GM18861 (cell line): ENCODE measurements at regions not wholly inside any gene's neighbourhood (a gene's known extent, or its start where the extent isn't known, plus 50 kb on each side); places are given as distances from the start of the nearest gene placed in this dataset.

ENCODE experiments used
- ATAC-seq: cut with Tn5 transposase; IDR thresholded peaks from one replicate; pipeline ENCODE4 v1.9.1; 2021; ENCODE audit not compliant: unreplicated experiment

DNA sequence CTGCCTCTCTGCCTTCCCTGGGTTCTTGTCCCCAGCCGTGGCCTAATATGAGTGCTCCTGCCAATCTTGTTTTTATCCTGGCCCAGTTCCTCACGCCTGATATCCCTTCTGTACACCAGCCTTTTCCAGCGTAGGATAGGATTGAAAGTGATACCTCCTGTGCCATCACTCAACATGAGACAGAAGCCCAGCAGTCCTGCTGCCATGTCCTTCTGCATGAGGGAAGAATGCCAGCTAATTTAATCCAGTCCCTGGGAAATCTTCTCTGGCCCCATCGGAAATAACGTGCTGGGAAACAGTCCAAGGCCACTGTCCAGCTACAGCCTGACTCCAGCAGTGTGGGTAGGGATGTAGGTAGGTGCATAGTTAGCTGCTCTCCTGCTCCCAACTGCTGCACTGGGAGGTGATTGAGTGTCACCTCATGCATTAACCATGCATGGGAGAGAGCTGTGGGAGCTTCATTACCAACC, 92.0 kb upstream of the TPM1 start:
- ATAC-seq: no peak

GRCh38 chr15:62951481-62951880, 91.1 kb upstream of the TPM1 start:
- no peak for ATAC-seq

- no peak for ATAC-seq
Observed at GRCh38 chr15:62953021-62953420, 89.5 kb upstream of the TPM1 start.

DNA sequence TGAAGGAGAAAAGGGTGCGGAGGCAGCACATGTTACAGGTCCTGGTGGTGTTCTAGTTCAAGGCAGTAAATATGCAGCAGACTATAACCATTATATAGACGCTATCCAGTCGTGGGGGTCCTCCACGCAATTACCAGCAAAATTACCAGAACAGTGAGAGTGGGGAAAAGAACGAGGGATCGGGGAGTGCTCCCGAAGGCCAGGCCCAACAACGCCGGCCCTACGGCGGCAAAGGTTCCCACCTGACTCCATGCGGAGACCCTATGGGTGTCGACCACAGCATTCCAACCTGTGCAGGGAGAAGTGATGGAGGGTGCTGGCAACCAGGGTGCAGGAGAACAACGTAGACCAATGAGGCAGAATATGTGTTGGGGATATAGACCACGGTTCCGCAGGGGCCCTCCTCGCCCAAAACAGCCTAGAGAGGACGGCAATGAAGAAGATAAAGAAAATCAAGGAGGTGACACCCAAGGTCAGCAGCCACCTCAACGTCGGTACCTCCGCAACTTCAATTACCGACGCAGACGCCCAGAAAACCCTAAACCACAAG, 89.0 kb upstream of the TPM1 start:
- ATAC-seq: no peak

DNA sequence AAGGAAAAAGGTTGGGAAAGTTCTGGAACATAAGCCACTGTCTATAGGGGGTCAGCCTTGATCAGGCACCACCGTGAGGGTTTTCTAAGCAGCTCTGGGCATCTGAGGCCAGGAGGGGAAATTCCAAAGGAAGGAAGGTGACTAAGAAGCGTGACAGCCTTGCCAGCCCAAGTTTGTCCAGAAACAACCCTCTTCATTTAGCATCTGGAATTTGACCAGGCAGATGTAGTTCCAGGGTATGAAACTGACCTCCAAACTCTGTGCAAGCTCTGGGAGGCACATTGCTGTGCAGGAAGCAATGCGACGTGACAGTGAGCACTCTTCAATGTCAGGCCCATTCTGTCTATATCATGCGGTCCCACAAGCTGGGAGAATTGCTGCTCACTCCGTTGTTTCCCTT, 85.4 kb upstream of the TPM1 start:
- ATAC-seq: no peak

DNA sequence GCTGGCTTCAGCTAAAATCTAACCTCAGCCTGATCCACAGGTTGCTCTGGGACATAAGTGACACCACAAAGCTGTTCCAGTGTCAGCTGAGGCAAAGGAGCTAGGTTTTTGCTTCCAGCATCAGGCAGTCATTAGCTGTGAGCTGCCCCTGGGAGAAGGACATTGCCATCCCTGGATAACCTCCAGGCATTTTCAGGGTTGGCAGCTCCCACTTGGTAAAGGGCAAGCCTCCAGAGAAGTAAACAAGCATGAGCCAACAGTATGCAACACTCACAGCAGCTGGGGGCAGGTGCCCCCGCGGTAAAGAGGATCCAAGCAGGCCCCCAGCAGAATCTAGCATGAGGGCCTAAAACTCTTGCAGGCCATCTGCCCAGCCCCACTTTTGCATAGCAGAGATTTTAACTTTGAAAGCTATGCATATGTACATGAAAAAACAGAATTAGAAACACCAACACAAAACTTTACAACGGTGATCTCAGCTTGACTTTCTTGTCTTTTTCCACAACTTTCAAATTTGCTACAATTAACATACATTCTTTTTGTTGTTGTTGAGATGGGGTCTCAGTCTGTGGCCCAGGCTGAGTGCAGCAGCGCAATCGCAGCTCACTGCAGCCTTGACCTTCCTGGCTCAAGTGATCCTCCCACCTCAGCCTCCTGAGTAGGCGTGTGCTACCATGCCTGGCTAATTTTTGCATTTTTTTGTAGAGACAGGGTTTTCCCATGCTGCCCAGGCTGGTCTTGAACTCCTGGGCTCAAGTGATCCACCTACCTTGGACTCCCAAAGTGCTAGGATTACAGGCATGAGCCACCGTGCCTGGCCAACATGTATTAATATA, 83.8 kb upstream of the TPM1 start:
- ATAC-seq: no peak

- ATAC-seq: no peak
Observed at GRCh38 chr15:62961134-62961533, 81.4 kb upstream of the TPM1 start.

GRCh38 chr15:62962101-62962995, 80.2 kb upstream of the TPM1 start:
- ATAC-seq: no peak

DNA sequence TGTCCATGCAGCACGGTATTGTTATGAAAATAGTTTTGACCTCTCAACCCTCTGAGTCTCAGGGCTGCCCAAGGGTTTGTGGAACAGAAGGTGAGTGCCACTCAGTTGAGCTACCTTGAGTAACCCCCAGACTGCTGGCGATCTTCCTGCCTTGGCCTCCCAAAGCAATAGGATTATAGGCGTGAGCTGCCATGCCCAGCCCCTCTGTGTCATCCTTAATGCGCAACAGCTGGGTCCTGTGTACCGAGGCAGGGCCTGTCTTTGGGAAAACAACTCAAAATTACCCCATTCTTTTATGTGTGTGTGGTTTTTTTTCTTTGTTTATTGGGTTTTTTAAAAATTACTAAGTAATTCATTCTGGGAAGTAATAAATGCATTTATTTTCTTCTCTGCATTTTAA, 78.3 kb upstream of the TPM1 start:
- no peak for ATAC-seq

DNA sequence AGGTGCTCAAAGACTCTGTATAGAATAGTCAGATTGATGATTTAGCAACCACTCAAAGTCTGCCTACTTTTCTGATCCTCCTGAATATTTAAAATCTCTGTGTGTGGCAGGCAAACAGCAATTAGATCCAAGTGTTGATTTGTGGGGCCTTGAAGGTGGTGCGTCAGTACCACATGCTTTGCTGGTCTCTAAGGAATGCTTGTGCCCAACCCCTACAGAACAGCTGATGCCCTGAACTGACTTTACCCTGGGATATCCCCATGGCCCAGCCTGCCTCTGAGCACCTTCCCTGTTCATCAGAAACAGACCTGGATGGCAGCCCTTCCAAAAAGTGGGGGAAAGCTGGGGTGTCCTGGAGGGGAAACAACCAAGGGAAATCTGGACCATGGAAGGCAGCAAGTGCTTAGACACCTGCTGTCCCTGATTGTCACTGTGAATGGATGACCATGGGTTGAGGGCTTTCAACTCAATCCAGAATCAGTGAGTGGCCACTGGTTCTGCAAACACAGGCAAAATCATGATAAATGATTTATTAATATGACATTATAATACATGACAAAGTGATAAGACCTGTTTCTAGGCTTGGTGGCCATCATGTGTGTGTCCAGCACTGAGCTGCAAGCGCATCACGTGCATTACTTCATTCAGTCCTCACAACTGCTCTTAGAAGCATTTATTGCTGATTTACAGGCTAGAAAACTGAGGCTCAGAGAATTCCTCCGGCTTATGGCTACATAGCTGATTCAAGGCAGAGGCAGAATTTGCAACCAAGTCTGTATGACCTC, 76.1 kb upstream of the TPM1 start:
- ATAC-seq: no peak

DNA sequence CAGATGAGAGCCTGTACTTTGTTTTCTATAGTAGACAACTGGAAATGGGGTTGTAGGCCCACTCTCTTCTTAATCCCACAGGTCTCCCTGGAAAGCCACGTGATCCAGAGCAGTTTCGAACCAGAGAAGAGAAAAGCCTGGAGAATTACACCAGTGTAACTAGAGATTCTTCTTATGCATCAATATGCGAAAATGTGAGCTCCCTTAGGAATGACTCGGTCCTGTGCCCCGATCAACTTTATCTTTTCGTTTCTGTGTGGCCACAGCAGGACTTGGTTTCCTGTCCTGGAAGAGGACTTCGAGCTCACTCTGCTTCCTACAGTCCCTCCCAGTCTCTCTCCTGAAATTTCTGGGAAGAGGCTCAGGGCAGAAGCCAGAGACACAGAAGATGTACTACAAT, 73.8 kb upstream of the TPM1 start:
- ATAC-seq: no peak

GRCh38 chr15:62969442-62970089, 73.0 kb upstream of the TPM1 start:
- ATAC-seq: no peak

GRCh38 chr15:62972814-62973213, 69.7 kb upstream of the TPM1 start:
- ATAC-seq: no peak

GRCh38 chr15:62975515-62975914, 67.0 kb upstream of the TPM1 start:
- no peak for ATAC-seq

GRCh38 chr15:62976301-62976881, 66.2 kb upstream of the TPM1 start:
- ATAC-seq: no peak

DNA sequence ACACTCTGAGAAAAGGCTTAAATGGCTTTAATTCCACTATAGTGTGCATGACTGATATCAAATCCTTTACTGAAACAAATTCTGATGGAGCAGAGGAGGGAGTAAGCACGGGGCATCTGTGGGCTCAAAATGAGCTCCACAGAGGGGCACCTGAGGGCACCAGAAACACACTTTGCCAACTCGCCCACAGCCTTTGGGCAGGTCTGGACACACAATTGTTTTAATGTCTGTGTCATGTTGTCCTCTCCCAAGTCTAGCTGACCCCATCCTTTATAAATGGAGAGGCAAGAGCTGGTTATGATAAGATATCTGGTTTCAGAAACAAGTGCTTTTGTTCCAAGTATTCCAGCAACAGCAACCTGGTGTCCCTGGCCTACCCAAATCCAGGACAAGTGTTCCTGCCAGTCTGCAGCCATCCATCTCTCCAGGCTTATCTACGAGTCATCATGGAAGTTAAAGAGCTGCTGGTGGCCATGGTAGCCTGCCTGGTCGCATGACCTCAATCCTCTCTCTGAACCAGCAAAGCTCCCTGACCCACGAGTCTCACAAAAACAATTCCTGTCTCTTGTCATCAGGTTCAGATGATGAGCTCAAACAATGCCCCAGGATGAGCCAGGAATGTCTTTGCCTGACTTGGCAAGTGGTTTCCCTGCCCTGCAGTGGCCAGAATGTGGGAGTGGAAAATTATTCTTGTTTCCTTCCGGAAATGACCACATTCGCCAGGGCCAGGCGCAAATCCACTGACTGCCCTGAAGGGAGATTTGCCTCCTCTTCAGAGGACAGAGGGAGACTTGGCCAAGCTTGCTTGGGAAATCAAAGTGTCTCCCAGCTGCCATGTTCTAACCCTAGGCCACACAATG, 64.4 kb upstream of the TPM1 start:
- no peak for ATAC-seq

GRCh38 chr15:62979252-62979651, 63.3 kb upstream of the TPM1 start:
- ATAC-seq: no peak

GRCh38 chr15:62981071-62981470, 61.5 kb upstream of the TPM1 start:
- no peak for ATAC-seq

GRCh38 chr15:62983956-62984355, 58.6 kb upstream of the TPM1 start:
- no peak for ATAC-seq
